ENCODE measurements at regions not wholly inside any gene's neighbourhood (a gene's known extent, or its start where the extent isn't known, plus 50 kb on each side); places are given as distances from the start of the nearest gene placed in this dataset.

DNA sequence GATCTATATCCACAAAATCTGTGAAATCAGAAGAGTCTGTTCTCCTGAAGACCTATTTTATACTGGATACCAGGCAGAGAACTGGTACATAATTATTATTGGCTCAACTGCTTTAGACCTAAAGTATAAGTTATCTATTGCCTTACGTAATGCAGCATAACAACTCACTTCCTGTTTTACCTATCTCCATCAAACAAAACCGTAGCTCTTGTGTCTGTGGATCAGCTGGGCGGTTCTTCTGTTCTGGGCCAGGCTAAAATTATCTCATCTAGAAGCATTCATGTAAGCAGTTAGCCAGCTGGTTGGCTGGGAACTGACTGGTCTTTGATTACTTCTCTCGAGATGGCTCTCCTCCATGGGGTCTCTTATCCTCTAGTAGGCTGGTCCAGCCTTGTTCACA is 57.8 kb downstream of the PPP1R2C start:
- TF ChIP-seq, protein P1, sequence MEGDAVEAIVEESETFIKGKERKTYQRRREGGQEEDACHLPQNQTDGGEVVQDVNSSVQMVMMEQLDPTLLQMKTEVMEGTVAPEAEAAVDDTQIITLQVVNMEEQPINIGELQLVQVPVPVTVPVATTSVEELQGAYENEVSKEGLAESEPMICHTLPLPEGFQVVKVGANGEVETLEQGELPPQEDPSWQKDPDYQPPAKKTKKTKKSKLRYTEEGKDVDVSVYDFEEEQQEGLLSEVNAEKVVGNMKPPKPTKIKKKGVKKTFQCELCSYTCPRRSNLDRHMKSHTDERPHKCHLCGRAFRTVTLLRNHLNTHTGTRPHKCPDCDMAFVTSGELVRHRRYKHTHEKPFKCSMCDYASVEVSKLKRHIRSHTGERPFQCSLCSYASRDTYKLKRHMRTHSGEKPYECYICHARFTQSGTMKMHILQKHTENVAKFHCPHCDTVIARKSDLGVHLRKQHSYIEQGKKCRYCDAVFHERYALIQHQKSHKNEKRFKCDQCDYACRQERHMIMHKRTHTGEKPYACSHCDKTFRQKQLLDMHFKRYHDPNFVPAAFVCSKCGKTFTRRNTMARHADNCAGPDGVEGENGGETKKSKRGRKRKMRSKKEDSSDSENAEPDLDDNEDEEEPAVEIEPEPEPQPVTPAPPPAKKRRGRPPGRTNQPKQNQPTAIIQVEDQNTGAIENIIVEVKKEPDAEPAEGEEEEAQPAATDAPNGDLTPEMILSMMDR (IDR thresholded peaks at IDR 0.05; ENCODE audit: insufficient read depth, low read depth, low read length) = no peak
- no peak for TF ChIP-seq EZH2 (IDR thresholded peaks at IDR 0.05; ENCODE audit: insufficient read depth, low read length)
